GM12873 (cell line): ENCODE measurements at regions not wholly inside any gene's neighbourhood (a gene's known extent, or its start where the extent isn't known, plus 50 kb on each side); places are given as distances from the start of the nearest gene placed in this dataset.

ENCODE experiments used
- CTCF ChIP-seq: IDR thresholded peaks from 2 replicates; pipeline ENCODE4 v1.5.1; 2012; ENCODE audit warnings: low read depth, mild to moderate bottlenecking, moderate library complexity, low read length, control low read depth; ENCODE audit not compliant: insufficient read depth; ENCODE audit errors: missing control alignments

GRCh38 chr4:134518574-134519217, 317.1 kb upstream of the PABPC4L start:
- no peak for TF ChIP-seq CTCF

DNA sequence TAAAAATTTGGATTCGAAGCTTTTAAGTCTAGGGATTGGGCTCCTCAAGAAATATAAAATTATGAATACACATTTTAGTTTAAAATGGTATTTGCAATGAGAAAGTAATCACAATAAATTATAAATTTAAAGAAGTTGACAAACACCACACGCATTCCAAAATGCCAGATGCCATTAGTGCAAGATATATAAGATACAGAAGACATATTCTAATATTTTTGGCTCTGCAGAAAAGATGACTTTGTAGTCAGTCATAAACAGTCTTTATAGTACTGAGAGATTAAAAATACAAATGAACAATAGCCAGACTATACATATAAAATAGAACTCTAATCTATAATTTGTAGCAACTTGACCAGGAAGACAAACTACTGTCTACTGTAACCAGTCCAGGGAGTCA, 309.0 kb upstream of the PABPC4L start:
- no peak for TF ChIP-seq CTCF

DNA sequence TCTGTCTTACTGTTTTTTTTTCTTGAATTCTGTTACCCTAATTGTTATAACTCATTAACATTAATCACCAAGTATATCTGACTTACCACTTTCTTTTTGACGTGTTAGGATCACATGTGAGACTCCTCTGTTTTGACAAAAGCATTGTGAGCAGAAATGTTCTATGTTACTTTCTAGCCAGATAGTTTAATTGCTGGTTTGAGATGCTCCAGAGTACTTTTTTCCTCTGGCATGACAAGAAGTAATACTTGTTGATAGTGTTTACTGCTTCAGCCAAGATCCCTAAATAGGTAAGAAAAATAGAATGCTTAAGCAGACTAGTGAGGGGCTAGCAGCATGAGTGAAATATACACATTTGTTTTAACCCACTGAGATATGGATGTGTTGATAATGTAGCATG, 303.9 kb upstream of the PABPC4L start:
- no peak for TF ChIP-seq CTCF

- no peak for TF ChIP-seq CTCF
These were observed 300.5 kb upstream of the PABPC4L start for GRCh38 chr4:134501973-134502643.

DNA sequence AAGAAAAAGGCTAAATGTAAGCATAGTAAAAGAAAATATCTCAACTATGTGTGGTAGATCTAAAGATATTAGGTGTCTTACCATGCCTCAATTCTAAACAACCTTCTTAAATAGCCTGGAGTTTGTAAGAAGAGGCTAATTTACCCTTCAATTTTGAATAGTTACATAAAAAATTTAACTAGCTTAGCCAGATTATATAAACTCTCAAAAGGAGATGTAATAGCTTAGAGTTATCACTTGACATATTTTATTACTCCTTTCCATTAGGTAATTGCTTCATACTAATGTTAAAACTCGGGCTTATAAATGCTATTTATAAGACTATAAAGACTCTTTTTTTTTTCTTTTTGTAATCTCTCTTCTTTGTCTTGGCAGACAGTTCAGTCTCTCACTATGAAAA, 297.5 kb upstream of the PABPC4L start:
- no peak for TF ChIP-seq CTCF

DNA sequence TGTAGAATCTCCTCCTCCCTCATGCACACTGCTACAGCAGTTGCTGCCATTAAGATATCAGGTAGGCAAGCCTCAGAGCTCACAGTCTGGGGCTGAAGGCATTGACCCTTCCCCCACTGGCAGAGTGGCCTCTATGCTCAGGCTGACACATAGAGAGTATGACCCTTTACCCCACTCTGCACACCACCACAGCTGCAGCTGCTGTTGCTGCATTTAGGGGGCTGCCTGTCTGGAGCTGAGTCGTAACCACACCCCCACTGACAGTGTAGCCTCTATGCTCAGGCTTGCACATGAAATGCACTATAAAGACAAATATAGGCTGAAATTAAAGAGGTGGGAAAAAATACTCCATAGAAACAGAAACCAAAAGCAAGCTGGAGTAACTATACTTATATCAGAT, 289.3 kb upstream of the PABPC4L start:
- no peak for TF ChIP-seq CTCF

- TF ChIP-seq CTCF = no peak
These were observed 270.0 kb upstream of the PABPC4L start for GRCh38 chr4:134471569-134471968.
